ENCODE measurements at regions not wholly inside any gene's neighbourhood (a gene's known extent, or its start where the extent isn't known, plus 50 kb on each side); places are given as distances from the start of the nearest gene placed in this dataset.
"Not testable (repeated sequence)": the region's sequence is repeated elsewhere in the genome, so short reads cannot be mapped to it uniquely, and the experiment has no call there.

- H3K4me1 ChIP-seq (ENCODE audit: control insufficient read depth in 1 of 2, insufficient read depth in 2 of 2, low read length in 2 of 2), result no peaks in the 10 kb centered on the region
- whole genome bisulfite sequencing, 2 donors, result 83 to 84% methylated on average over 10 of the region's 10 CpGs
- no peak overlapping the region for H3K4me3 ChIP-seq (ENCODE audit: low read length in 2 of 2)
- no peaks in the 10 kb centered on the region for H3K27me3 ChIP-seq (ENCODE audit: control insufficient read depth in 1 of 2, insufficient read depth in 2 of 2, low read length in 1 of 2)
- no peaks in the 10 kb centered on the region for H3K36me3 ChIP-seq (ENCODE audit: control insufficient read depth in 1 of 2, insufficient read depth in 2 of 2, low read length in 1 of 2)
- no peaks in the 10 kb centered on the region for H3K9me3 ChIP-seq (ENCODE audit: control insufficient read depth, low read length)
- no peak overlapping the region for H3K27ac ChIP-seq (ENCODE audit: low read depth in 1 of 2, low read length in 2 of 2)
- ATAC-seq (ENCODE audit: low FRiP score), result no peak
- DNase-seq, result peak in 1 of 2 donors; percentile 56
- intact Hi-C loops (cut with DNase I), result no loop called here
These were observed 68.0 kb upstream of the TAMM41 start for GRCh38 chr3:11914651-11915050.

GRCh38 chr3:11915621-11916424 lies 69.1 kb upstream of the TAMM41 start:
- intact Hi-C loops (cut with DNase I), result no loop called here

GRCh38 chr3:11916425-11916762 lies 69.7 kb upstream of the TAMM41 start:
- ATAC-seq (ENCODE audit: low FRiP score), result not testable (repeated sequence)

More at GRCh38 chr3:11915621-11916424, 69.1 kb upstream of the TAMM41 start:
- no peak overlapping the region for H3K27ac ChIP-seq (ENCODE audit: low read depth in 1 of 2, low read length in 2 of 2)
- no peak for ATAC-seq (ENCODE audit: low FRiP score)
- H3K4me1 ChIP-seq (ENCODE audit: control insufficient read depth in 1 of 2, insufficient read depth in 2 of 2, low read length in 2 of 2), result no peaks in the 10 kb centered on the region
- no peaks in the 10 kb centered on the region for H3K36me3 ChIP-seq (ENCODE audit: control insufficient read depth in 1 of 2, insufficient read depth in 2 of 2, low read length in 1 of 2)
- no peak overlapping the region for H3K4me3 ChIP-seq (ENCODE audit: low read length in 2 of 2)
- H3K27me3 ChIP-seq (ENCODE audit: control insufficient read depth in 1 of 2, insufficient read depth in 2 of 2, low read length in 1 of 2), result no peaks in the 10 kb centered on the region
- WGBS, 2 donors, result 56 to 62% methylated on average over 10 to 11 of the region's 11 CpGs
- no peaks in the 10 kb centered on the region for H3K9me3 ChIP-seq (ENCODE audit: control insufficient read depth, low read length)
- peak in 1 of 2 donors; percentile 40 for DNase-seq

GRCh38 chr3:11917051-11917450 lies 70.4 kb upstream of the TAMM41 start:
- no peaks in the 10 kb centered on the region for H3K27me3 ChIP-seq (ENCODE audit: control insufficient read depth in 1 of 2, insufficient read depth in 2 of 2, low read length in 1 of 2)
- no peaks in the 10 kb centered on the region for H3K9me3 ChIP-seq (ENCODE audit: control insufficient read depth, low read length)
- WGBS, 2 donors, result 86 to 87% methylated on average over 11 of the region's 11 CpGs
- intact Hi-C loops (cut with DNase I), result no loop called here
- ATAC-seq (ENCODE audit: low FRiP score) (no peak), DNase-seq (peak in 1 of 2 donors; percentile 67)
- no peak overlapping the region for H3K27ac ChIP-seq (ENCODE audit: low read depth in 1 of 2, low read length in 2 of 2)
- no peaks in the 10 kb centered on the region for H3K4me1 ChIP-seq (ENCODE audit: control insufficient read depth in 1 of 2, insufficient read depth in 2 of 2, low read length in 2 of 2)
- no peak overlapping the region for H3K4me3 ChIP-seq (ENCODE audit: low read length in 2 of 2)
- no peaks in the 10 kb centered on the region for H3K36me3 ChIP-seq (ENCODE audit: control insufficient read depth in 1 of 2, insufficient read depth in 2 of 2, low read length in 1 of 2)

More at GRCh38 chr3:11916425-11916762, 69.7 kb upstream of the TAMM41 start:
- intact Hi-C loops (cut with DNase I); H3K9me3 ChIP-seq (ENCODE audit: control insufficient read depth, low read length); H3K27ac ChIP-seq (ENCODE audit: low read depth in 1 of 2, low read length in 2 of 2); H3K4me3 ChIP-seq (ENCODE audit: low read length in 2 of 2); H3K36me3 ChIP-seq (ENCODE audit: control insufficient read depth in 1 of 2, insufficient read depth in 2 of 2, low read length in 1 of 2); H3K27me3 ChIP-seq (ENCODE audit: control insufficient read depth in 1 of 2, insufficient read depth in 2 of 2, low read length in 1 of 2); H3K4me1 ChIP-seq (ENCODE audit: control insufficient read depth in 1 of 2, insufficient read depth in 2 of 2, low read length in 2 of 2): not testable (repeated sequence)
- peak in 1 of 2 donors; percentile 30 for DNase-seq
- WGBS, 2 donors, result 81% methylated on average over 2 of the region's 2 CpGs

GRCh38 chr3:11919390-11919789 lies 72.7 kb upstream of the TAMM41 start:
- no peaks in the 10 kb centered on the region for H3K27me3 ChIP-seq (ENCODE audit: control insufficient read depth in 1 of 2, insufficient read depth in 2 of 2, low read length in 1 of 2)
- peaks cover 1% of the 10 kb centered on the region for H3K9me3 ChIP-seq (ENCODE audit: control insufficient read depth, low read length)
- ATAC-seq (ENCODE audit: low FRiP score), result no peak
- H3K36me3 ChIP-seq (ENCODE audit: control insufficient read depth in 1 of 2, insufficient read depth in 2 of 2, low read length in 1 of 2), result no peaks in the 10 kb centered on the region
- no peak overlapping the region for H3K27ac ChIP-seq (ENCODE audit: low read depth in 1 of 2, low read length in 2 of 2)
- H3K4me3 ChIP-seq (ENCODE audit: low read length in 2 of 2), result no peak overlapping the region
- H3K4me1 ChIP-seq (ENCODE audit: control insufficient read depth in 1 of 2, insufficient read depth in 2 of 2, low read length in 2 of 2), result no peaks in the 10 kb centered on the region
- peak in 1 of 2 donors; percentile 20 for DNase-seq
- WGBS, 2 donors, result 30 to 36% methylated on average over 7 of the region's 7 CpGs
- intact Hi-C loops (cut with DNase I), result no loop called here

- Histone ChIP-seq H3K36me3 (ENCODE audit: control insufficient read depth in 1 of 2, insufficient read depth in 2 of 2, low read length in 1 of 2) (no peaks in the 10 kb centered on the region), H3K27ac (ENCODE audit: low read depth in 1 of 2, low read length in 2 of 2) (no peak overlapping the region), H3K4me1 (ENCODE audit: control insufficient read depth in 1 of 2, insufficient read depth in 2 of 2, low read length in 2 of 2) (no peaks in the 10 kb centered on the region), H3K9me3 (ENCODE audit: control insufficient read depth, low read length) (peaks cover 1% of the 10 kb centered on the region), H3K27me3 (ENCODE audit: control insufficient read depth in 1 of 2, insufficient read depth in 2 of 2, low read length in 1 of 2) (no peaks in the 10 kb centered on the region), H3K4me3 (ENCODE audit: low read length in 2 of 2) (no peak overlapping the region)
- intact Hi-C loops (cut with DNase I), result no loop called here
- DNase-seq (no peak), ATAC-seq (ENCODE audit: low FRiP score) (no peak)
- WGBS, 2 donors, result 79 to 88% methylated on average over 2 of the region's 2 CpGs
These were observed 77.8 kb upstream of the TAMM41 start for GRCh38 chr3:11924518-11924917.

GRCh38 chr3:11928381-11928780 lies 75.8 kb upstream of the SYN2 start:
- Histone ChIP-seq H3K4me3 (ENCODE audit: low read length in 2 of 2) (no peak overlapping the region), H3K4me1 (ENCODE audit: control insufficient read depth in 1 of 2, insufficient read depth in 2 of 2, low read length in 2 of 2) (no peaks in the 10 kb centered on the region), H3K9me3 (ENCODE audit: control insufficient read depth, low read length) (peaks cover 1% of the 10 kb centered on the region), H3K27ac (ENCODE audit: low read depth in 1 of 2, low read length in 2 of 2) (no peak overlapping the region), H3K27me3 (ENCODE audit: control insufficient read depth in 1 of 2, insufficient read depth in 2 of 2, low read length in 1 of 2) (no peaks in the 10 kb centered on the region), H3K36me3 (ENCODE audit: control insufficient read depth in 1 of 2, insufficient read depth in 2 of 2, low read length in 1 of 2) (no peaks in the 10 kb centered on the region)
- WGBS, 2 donors, result 86 to 88% methylated on average over 3 of the region's 3 CpGs
- intact Hi-C loops (cut with DNase I), result no loop called here
- ATAC-seq (ENCODE audit: low FRiP score), result no peak
- DNase-seq, result no peak

- Histone ChIP-seq H3K27ac (ENCODE audit: low read depth in 1 of 2, low read length in 2 of 2) (no peak overlapping the region), H3K36me3 (ENCODE audit: control insufficient read depth in 1 of 2, insufficient read depth in 2 of 2, low read length in 1 of 2) (no peaks in the 10 kb centered on the region), H3K4me3 (ENCODE audit: low read length in 2 of 2) (no peak overlapping the region), H3K4me1 (ENCODE audit: control insufficient read depth in 1 of 2, insufficient read depth in 2 of 2, low read length in 2 of 2) (no peaks in the 10 kb centered on the region), H3K27me3 (ENCODE audit: control insufficient read depth in 1 of 2, insufficient read depth in 2 of 2, low read length in 1 of 2) (no peaks in the 10 kb centered on the region), H3K9me3 (ENCODE audit: control insufficient read depth, low read length) (no peaks in the 10 kb centered on the region)
- WGBS, 2 donors, result 85 to 87% methylated on average over 4 of the region's 4 CpGs
- intact Hi-C loops (cut with DNase I), result no loop called here
- ATAC-seq (ENCODE audit: low FRiP score), result no peak
- no peak for DNase-seq
These were observed 74.7 kb upstream of the SYN2 start for GRCh38 chr3:11929531-11929930.

- intact Hi-C loops (cut with DNase I), result no loop called here
- 76 to 84% methylated on average over 10 of the region's 10 CpGs for WGBS, 2 donors
- DNase-seq, result no peak
These were observed 74.1 kb upstream of the SYN2 start for GRCh38 chr3:11930084-11930483.

More at GRCh38 chr3:11930084-11930483, 74.1 kb upstream of the SYN2 start:
- Histone ChIP-seq H3K27me3 (ENCODE audit: control insufficient read depth in 1 of 2, insufficient read depth in 2 of 2, low read length in 1 of 2) (no peaks in the 10 kb centered on the region), H3K4me3 (ENCODE audit: low read length in 2 of 2) (no peak overlapping the region), H3K4me1 (ENCODE audit: control insufficient read depth in 1 of 2, insufficient read depth in 2 of 2, low read length in 2 of 2) (no peaks in the 10 kb centered on the region), H3K27ac (ENCODE audit: low read depth in 1 of 2, low read length in 2 of 2) (no peak overlapping the region), H3K36me3 (ENCODE audit: control insufficient read depth in 1 of 2, insufficient read depth in 2 of 2, low read length in 1 of 2) (no peaks in the 10 kb centered on the region), H3K9me3 (ENCODE audit: control insufficient read depth, low read length) (no peaks in the 10 kb centered on the region)
- ATAC-seq (ENCODE audit: low FRiP score), result no peak

Data from aorta (tissue), 5 donors.